GM23338 (cell line): ENCODE measurements at regions not wholly inside any gene's neighbourhood (a gene's known extent, or its start where the extent isn't known, plus 50 kb on each side); places are given as distances from the start of the nearest gene placed in this dataset.

Experiments used
- ATAC-seq: fragments of 200-7000 bp; cut with Tn5 transposase; 3 replicates; pipeline ENCODE4 v1.9.1; 2020
- DNase-seq: peaks from one replicate; pipeline ENCODE4 v3.0.0-alpha.2; 2015; ENCODE audit warnings: low spot score
- H2AFZ ChIP-seq: fragments of 200-600 bp; sonication (generic); 2 replicates; pipeline ENCODE4 v1.8.0; 2016; ENCODE audit warnings: antibody characterized with exemption, mild to moderate bottlenecking, moderate library complexity
- H3F3A ChIP-seq: fragments of 200-600 bp; sonication (generic); replicated peaks from 2 replicates; pipeline ENCODE4 v1.8.0; 2017; ENCODE audit warnings: antibody characterized with exemption, mixed run types, low read depth
- H3K27ac ChIP-seq: fragments of 200-600 bp; sonication (generic); 2 replicates; pipeline ENCODE4 v1.6.1; 2016; ENCODE audit warnings: low read depth
- H3K27me3 ChIP-seq: fragments of 200-600 bp; sonication (generic); 2 replicates; pipeline ENCODE4 v1.8.0; 2016; ENCODE audit warnings: mild to moderate bottlenecking, mixed run types, moderate library complexity; ENCODE audit not compliant: insufficient read depth
- H3K36me3 ChIP-seq: fragments of 200-600 bp; sonication (generic); 2 replicates; pipeline ENCODE4 v1.8.0; 2016; ENCODE audit warnings: mild to moderate bottlenecking; ENCODE audit not compliant: insufficient read depth
- H3K4me1 ChIP-seq: fragments of 200-600 bp; sonication (generic); 2 replicates; pipeline ENCODE4 v1.8.0; 2016; ENCODE audit warnings: mild to moderate bottlenecking, moderate library complexity; ENCODE audit not compliant: insufficient read depth
- H3K4me2 ChIP-seq: fragments of 200-600 bp; sonication (generic); 2 replicates; pipeline ENCODE4 v1.7.1; 2017; ENCODE audit warnings: mixed run types
- H3K4me3 ChIP-seq: fragments of 200-600 bp; sonication (generic); 2 replicates; pipeline ENCODE4 v1.6.1; 2016; ENCODE audit warnings: mixed run types
- H3K79me2 ChIP-seq: fragments of 200-600 bp; sonication (generic); replicated peaks from 2 replicates; pipeline ENCODE4 v1.8.0; 2017; ENCODE audit warnings: mild to moderate bottlenecking; ENCODE audit not compliant: insufficient read depth
- H3K9me2 ChIP-seq: fragments of 200-600 bp; sonication (generic); 2 replicates; pipeline ENCODE4 v1.8.0; 2017; ENCODE audit not compliant: insufficient read depth
- H4K20me1 ChIP-seq: fragments of 200-600 bp; sonication (generic); replicated peaks from 2 replicates; pipeline ENCODE4 v1.8.0; 2017; ENCODE audit warnings: mild to moderate bottlenecking; ENCODE audit not compliant: insufficient read depth
- H3K27ac Mint-ChIP-seq: 2 replicates; pipeline ENCODE4 v1.8.0; 2020; ENCODE audit warnings: inconsistent platforms, mild to moderate bottlenecking, moderate library complexity, mixed read lengths
- H3K27me3 Mint-ChIP-seq: 3 replicates; pipeline ENCODE4 v1.8.0; 2022; ENCODE audit warnings: low read depth, mild to moderate bottlenecking, moderate library complexity, mixed read lengths, inconsistent platforms; ENCODE audit not compliant: insufficient read depth, poor library complexity
- H3K36me3 Mint-ChIP-seq: 3 replicates; pipeline ENCODE4 v1.8.0; 2021; ENCODE audit warnings: low read depth, mild to moderate bottlenecking, inconsistent platforms, moderate library complexity, mixed read lengths
- H3K4me1 Mint-ChIP-seq: 3 replicates; pipeline ENCODE4 v1.8.0; 2020; ENCODE audit warnings: mild to moderate bottlenecking, inconsistent platforms, mixed read lengths
- H3K4me3 Mint-ChIP-seq: 3 replicates; pipeline ENCODE4 v1.8.0; 2021; ENCODE audit warnings: moderate library complexity, mild to moderate bottlenecking, inconsistent platforms, mixed read lengths
- H3K9me3 Mint-ChIP-seq: 3 replicates; pipeline ENCODE4 v1.8.0; 2020; ENCODE audit warnings: moderate library complexity, mild to moderate bottlenecking, inconsistent platforms, mixed read lengths
- CTCF ChIP-seq, 2 experiments: fragments of 200-600 bp in 1 of 2; sonication (generic) in 1 of 2; conservative IDR thresholded peaks; 2 replicates each; pipeline versions ENCODE4 v1.5.1 to v1.6.1; 2016 to 2017; ENCODE audit warnings: antibody characterized with exemption in 2 of 2, low read depth in 2 of 2, mild to moderate bottlenecking in 2 of 2, moderate library complexity in 1 of 2
- EZH2 ChIP-seq: fragments of 200-600 bp; sonication (generic); IDR thresholded peaks from one replicate; pipeline ENCODE4 v1.8.0; 2017; ENCODE audit warnings: antibody characterized with exemption, mild to moderate bottlenecking, low read depth; ENCODE audit not compliant: unreplicated experiment
- JUNB ChIP-seq: IDR thresholded peaks from one replicate; pipeline ENCODE4 v1.6.1; 2016; ENCODE audit warnings: antibody characterized with exemption; ENCODE audit not compliant: unreplicated experiment
- NANOG ChIP-seq: IDR thresholded peaks from 2 replicates; pipeline ENCODE4 v1.6.1; 2016; ENCODE audit warnings: antibody characterized with exemption, borderline replicate concordance
- POLR2AphosphoS5 ChIP-seq: IDR thresholded peaks from 2 replicates; pipeline ENCODE4 v1.6.1; 2016; ENCODE audit warnings: antibody characterized with exemption, low read depth
- ZNF114 ChIP-seq: fragments of 250-450 bp; sonication (Bioruptor Pico); IDR thresholded peaks from 2 replicates; pipeline ENCODE4 v1.5.0; 2020; ENCODE audit warnings: mild to moderate bottlenecking, moderate library complexity
- TF ChIP-seq, protein P1 (sequence below): IDR thresholded peaks from 2 replicates; pipeline ENCODE4 v1.6.1; 2016; ENCODE audit warnings: antibody characterized with exemption
- TF ChIP-seq, protein P2 (sequence below): IDR thresholded peaks from one replicate; pipeline ENCODE4 v1.6.1; 2018; ENCODE audit warnings: antibody characterized with exemption; ENCODE audit not compliant: unreplicated experiment

DNA sequence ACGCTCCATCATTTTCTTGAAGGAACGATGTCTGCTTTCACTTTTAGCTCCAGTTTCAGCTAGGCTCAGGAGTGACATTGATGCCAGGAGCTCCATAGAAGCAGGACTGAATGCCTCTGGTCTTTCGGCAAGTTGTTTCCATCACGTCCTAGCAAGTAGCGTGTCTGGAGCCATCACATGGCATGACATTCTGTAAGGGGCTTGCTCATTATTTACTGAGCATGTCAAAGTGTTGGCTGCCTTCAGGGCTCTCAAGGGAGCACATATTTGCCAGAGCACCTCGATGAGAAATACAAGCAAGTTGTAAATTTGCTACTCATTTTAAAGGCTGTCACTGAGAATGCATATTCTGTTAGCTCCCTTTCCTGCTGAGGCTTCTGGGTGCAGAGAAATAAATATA is 131.0 kb upstream of the ITGB1 start (continued):
- TF ChIP-seq, protein P1, sequence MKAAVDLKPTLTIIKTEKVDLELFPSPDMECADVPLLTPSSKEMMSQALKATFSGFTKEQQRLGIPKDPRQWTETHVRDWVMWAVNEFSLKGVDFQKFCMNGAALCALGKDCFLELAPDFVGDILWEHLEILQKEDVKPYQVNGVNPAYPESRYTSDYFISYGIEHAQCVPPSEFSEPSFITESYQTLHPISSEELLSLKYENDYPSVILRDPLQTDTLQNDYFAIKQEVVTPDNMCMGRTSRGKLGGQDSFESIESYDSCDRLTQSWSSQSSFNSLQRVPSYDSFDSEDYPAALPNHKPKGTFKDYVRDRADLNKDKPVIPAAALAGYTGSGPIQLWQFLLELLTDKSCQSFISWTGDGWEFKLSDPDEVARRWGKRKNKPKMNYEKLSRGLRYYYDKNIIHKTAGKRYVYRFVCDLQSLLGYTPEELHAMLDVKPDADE = no peak
- TF ChIP-seq EZH2 (no peak), POLR2AphosphoS5 (no peak)

- no peaks in the 10 kb centered on the region for H3K27me3 ChIP-seq
- no peak overlapping the region for H3K4me3 ChIP-seq
- H3K36me3 ChIP-seq = no peaks in the 10 kb centered on the region
- no peaks in the 10 kb centered on the region for H3K79me2 ChIP-seq
- peaks cover 9% of the 10 kb centered on the region for H3K4me1 Mint-ChIP-seq
- no peak for TF ChIP-seq JUNB
- TF ChIP-seq CTCF (conservative IDR thresholded peaks at IDR 0.05; ENCODE audit: low read depth in 2 of 2) = no peak
- TF ChIP-seq ZNF114 (CRISPR knock-in tag) = no peak
- TF ChIP-seq, protein P2, sequence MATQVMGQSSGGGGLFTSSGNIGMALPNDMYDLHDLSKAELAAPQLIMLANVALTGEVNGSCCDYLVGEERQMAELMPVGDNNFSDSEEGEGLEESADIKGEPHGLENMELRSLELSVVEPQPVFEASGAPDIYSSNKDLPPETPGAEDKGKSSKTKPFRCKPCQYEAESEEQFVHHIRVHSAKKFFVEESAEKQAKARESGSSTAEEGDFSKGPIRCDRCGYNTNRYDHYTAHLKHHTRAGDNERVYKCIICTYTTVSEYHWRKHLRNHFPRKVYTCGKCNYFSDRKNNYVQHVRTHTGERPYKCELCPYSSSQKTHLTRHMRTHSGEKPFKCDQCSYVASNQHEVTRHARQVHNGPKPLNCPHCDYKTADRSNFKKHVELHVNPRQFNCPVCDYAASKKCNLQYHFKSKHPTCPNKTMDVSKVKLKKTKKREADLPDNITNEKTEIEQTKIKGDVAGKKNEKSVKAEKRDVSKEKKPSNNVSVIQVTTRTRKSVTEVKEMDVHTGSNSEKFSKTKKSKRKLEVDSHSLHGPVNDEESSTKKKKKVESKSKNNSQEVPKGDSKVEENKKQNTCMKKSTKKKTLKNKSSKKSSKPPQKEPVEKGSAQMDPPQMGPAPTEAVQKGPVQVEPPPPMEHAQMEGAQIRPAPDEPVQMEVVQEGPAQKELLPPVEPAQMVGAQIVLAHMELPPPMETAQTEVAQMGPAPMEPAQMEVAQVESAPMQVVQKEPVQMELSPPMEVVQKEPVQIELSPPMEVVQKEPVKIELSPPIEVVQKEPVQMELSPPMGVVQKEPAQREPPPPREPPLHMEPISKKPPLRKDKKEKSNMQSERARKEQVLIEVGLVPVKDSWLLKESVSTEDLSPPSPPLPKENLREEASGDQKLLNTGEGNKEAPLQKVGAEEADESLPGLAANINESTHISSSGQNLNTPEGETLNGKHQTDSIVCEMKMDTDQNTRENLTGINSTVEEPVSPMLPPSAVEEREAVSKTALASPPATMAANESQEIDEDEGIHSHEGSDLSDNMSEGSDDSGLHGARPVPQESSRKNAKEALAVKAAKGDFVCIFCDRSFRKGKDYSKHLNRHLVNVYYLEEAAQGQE = no peak
- ATAC-seq = no peak
- H2AFZ ChIP-seq = no peak overlapping the region
- DNase-seq = no peak
- H3K27ac Mint-ChIP-seq = no peak overlapping the region
- H3K9me3 Mint-ChIP-seq = peaks cover 8% of the 10 kb centered on the region
- no peak overlapping the region for H3K27ac ChIP-seq
- H3K36me3 Mint-ChIP-seq = peaks cover 5% of the 10 kb centered on the region; the same call in 2 of the 3 replicates
- H3K4me2 ChIP-seq = no peak overlapping the region
- no peaks in the 10 kb centered on the region for H4K20me1 ChIP-seq
- H3K4me1 ChIP-seq = peaks cover 8% of the 10 kb centered on the region
- no peaks in the 10 kb centered on the region; the same call in 1 of the 2 replicates for H3K9me2 ChIP-seq
- no peaks in the 10 kb centered on the region for H3F3A ChIP-seq
- H3K4me3 Mint-ChIP-seq = no peak overlapping the region
- no peaks in the 10 kb centered on the region for H3K27me3 Mint-ChIP-seq
These were observed 129.9 kb upstream of the ITGB1 start for GRCh38 chr10:33087922-33088321.

- H3K4me3 ChIP-seq = no peak overlapping the region
- H3K27me3 ChIP-seq = no peaks in the 10 kb centered on the region
- H3F3A ChIP-seq = no peaks in the 10 kb centered on the region
- H3K4me1 ChIP-seq = peaks cover 16% of the 10 kb centered on the region
- Mint-ChIP-seq H3K27me3 (no peaks in the 10 kb centered on the region), H3K9me3 (peaks cover 3% of the 10 kb centered on the region; the same call in 2 of the 3 replicates), H3K27ac (no peak overlapping the region), H3K36me3 (0 out of 3 replicates have a peak, but pooled peaks cover under 1% of the 10 kb centered on the region), H3K4me3 (no peak overlapping the region), H3K4me1 (peaks cover 16% of the 10 kb centered on the region)
- no peaks in the 10 kb centered on the region for H4K20me1 ChIP-seq
- H3K27ac ChIP-seq = no peak overlapping the region
- H3K79me2 ChIP-seq = no peaks in the 10 kb centered on the region
- H3K36me3 ChIP-seq = no peaks in the 10 kb centered on the region
- no peak overlapping the region for H3K4me2 ChIP-seq
- H3K9me2 ChIP-seq = no peaks in the 10 kb centered on the region; the same call in 1 of the 2 replicates
- H2AFZ ChIP-seq = no peak overlapping the region
- ATAC-seq (no peak), DNase-seq (no peak)
- TF ChIP-seq POLR2AphosphoS5 (no peak), NANOG (no peak), CTCF (conservative IDR thresholded peaks at IDR 0.05; ENCODE audit: low read depth in 2 of 2) (no peak)
These were observed 129.1 kb upstream of the ITGB1 start for GRCh38 chr10:33087152-33087551.
